ENCODE measurements at regions not wholly inside any gene's neighbourhood (a gene's known extent, or its start where the extent isn't known, plus 50 kb on each side); places are given as distances from the start of the nearest gene placed in this dataset.

- DNase-seq, result no peak
These were observed 789.0 kb downstream of the DIAPH3 start for GRCh38 chr13:59374691-59375090.

DNA sequence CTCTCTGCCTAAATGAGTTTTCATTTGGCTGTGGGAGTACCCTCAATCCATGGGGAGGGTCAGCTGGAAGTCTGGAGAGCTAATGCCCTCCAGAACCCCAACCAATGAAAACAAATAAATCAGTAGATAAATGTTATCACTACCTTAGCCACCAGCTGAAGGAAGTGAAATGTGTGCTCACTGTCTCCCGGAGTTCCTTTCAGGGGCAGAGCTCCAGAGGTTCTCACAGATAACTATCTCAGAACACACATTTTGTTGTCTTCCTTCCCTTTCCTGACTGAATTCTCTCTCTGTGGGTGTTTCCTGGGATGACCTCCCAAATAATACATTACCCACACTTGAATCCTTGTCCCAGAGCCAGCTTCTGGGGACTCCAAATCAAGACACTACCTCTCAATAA, 779.6 kb downstream of the DIAPH3 start:
- DNase-seq, result no peak

DNA sequence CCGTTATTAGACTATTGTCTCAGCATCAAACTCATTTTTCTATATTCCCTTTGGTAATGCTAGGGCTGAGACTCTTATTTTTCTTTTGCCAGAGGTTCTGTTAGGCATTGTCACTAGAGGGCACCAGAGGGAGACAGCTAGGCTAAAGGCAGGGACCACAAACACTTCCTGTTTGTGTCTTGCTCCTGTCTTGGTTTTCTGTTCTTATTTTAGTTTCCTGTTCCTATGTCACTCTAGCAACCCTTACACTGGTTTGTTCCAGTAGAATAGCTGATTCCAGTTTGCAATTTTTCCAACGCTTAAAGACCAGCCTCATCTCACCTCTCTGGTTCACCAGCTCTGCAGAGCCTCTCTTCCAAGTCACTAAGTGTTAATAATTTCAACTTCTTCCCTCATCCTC, 772.0 kb downstream of the DIAPH3 start:
- peak; percentile 57 to 79 for DNase-seq

GRCh38 chr13:59392328-59392727, 771.4 kb downstream of the DIAPH3 start:
- no peak for DNase-seq

GRCh38 chr13:59394496-59394895, 769.2 kb downstream of the DIAPH3 start:
- no peak for DNase-seq

- no peak for DNase-seq
These were observed 765.6 kb downstream of the DIAPH3 start for GRCh38 chr13:59398127-59398526.

DNA sequence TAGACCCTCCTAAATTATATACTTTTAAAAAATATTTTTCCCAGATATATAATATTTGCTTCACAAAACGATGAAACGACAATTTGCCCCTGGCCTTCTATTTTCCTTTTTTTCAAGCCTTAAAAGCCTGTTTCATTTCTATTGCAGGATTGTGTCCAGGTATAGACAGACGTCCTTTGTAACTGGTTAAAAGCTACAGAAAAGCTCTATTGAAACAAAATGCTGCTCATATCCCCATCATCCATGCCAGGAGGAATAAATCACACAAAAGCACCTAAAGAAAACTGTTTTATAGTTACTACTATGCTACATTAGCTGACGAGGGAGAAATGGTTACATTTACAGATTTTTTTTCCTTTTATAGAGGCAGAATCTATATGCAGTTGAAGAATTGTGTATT, 765.1 kb downstream of the DIAPH3 start:
- no peak for DNase-seq

GRCh38 chr13:59399513-59399912, 764.2 kb downstream of the DIAPH3 start:
- DNase-seq, result no peak

- DNase-seq, result no peak
These were observed 759.4 kb downstream of the DIAPH3 start for GRCh38 chr13:59404331-59404730.

GRCh38 chr13:59407251-59407650, 756.5 kb downstream of the DIAPH3 start:
- DNase-seq, result peak in 1 of 2 experiments; percentile 63

GRCh38 chr13:59408738-59409137, 755.0 kb downstream of the DIAPH3 start:
- no peak for DNase-seq

DNA sequence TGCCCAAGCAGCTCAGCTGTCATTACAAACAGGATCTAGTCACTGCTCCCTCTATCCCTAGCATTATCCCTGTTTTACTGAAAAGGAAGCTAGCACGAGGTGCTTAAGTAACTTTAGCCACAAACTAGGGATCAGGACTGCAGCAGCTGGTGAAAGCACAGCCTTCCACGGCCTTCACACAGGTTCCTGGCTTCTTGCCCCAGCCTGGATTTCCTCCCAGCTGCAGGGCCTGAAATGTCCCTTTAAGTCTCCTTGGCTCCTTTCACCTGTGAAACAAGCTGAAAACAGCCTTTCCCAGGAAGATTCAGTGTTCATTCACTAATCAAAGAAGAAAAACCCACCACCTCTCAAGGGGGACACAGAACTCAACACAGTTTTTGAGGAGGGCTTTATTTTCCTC, 754.5 kb downstream of the DIAPH3 start:
- DNase-seq, result peak; percentile 20 to 25

DNA sequence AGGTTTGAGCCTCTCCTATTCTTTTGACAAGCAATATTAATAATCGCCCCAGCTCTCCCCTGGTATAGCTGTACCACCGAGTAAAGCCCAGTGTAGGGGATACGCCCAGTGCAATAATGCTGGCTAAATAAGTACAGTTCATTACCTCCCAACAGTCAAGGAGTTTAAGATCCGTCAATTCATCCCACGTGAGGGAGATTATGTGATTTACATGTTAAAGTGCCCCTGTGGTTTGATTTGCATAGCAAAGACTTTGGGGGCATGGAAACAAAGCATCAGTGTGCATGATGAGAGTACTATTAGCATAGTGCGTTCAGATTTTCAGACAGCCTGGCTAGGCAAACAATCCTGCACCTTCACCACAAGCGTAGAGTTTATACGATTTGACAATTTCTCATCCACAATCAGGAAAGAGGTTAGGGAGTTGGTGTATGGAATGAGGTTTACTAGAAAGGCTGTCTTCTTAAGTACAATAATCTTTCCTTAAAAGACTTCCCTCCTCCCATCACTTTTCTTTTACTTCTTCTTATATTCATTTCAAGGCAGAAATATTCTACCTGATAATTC, 754.0 kb downstream of the DIAPH3 start:
- peak; percentile 97 to 98 for DNase-seq

DNA sequence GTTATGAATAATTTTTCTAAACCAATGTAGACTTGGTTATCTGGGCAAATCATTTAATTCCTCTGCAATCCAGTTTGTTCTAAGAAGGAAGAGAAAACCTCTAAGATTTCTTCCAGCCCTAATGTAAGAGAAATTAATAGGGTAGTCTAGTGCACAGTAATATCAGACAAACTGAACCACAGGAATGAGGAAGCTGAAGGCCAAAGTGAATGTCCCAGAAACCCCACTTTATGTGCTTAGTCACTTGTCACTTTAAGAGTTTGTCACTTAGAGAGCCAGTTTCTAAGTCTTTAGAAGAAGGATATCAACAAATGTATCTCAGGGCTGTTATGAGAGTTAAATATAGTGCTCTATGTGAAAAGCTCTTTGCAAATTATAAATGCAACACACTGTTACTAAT, 750.6 kb downstream of the DIAPH3 start:
- DNase-seq, result no peak

DNA sequence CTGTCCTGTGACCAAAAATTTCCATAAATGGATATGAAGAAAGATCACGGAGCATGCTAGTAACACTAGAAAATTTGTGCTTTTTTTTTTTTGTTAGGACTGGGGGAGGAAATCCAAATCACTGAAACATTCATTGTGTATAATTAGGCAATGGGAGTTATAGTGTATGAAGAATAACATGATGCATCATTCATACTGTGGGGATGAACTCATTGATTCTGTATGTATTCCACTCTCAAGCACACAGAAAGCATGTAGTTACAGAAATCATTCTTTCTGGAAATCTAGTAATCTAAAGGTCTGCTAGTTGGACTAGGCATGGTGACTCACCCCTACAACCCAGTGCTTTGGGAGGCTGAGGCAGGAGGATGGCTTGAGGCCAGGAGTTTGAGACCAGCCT, 749.7 kb downstream of the DIAPH3 start:
- DNase-seq, result no peak

DNA sequence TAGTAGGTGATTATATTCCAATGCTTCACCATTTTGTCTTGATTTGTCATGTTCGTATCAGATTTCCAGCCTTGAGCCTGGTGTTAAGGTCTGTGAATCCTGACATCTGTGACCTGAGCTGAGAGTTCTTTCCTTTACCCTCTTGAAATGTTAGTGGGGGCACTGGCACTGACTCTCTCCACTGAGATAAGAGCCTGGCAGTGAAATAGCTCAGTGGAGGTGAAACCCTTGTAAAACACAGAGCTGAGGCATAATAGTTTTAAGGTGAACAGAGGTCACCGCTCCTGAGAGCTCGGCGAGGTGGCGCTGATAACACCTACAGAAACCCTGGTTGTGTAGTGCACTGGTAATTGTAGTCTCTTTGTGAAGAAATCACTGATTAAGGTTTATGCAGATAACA, 748.2 kb downstream of the DIAPH3 start:
- no peak for DNase-seq

DNA sequence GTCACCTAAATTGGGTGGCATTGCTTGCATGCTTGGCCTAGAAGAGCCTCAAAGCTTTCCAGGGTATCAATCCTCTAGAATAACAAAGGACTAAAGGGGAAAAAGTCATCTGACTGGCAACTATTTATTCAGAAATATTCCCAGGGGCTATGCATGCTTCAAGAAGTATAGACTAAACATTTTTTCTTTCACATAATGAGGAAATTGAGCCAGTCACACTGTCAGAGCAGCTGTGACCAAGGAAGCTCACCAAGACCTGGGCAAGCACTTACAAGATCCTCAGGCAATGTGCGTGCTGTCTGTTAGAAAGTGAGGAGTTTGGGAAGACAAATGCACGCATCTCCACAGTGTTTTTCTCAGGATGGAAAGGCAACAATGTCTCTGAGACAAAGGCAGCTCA, 747.2 kb downstream of the DIAPH3 start:
- DNase-seq, result no peak

DNA sequence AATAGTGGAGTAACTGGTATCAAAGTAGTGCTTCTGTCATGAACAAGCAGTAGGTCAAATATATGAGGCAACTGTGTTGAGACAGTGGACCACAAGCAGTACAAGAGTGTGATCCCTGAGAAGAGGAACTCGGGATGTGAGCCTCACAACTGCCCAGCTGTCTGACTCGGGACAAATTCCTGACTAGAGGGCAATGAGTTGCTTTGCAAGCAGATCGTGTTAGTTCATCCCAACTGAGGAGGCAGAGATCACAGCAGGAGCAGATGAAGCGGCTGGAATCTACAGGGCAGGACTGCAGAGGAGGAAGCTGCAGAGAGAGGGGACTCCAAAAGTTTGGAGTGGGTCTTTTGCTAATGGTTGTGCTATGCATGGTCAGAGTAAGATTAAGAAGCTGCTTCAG, 741.1 kb downstream of the DIAPH3 start:
- no peak for DNase-seq

DNA sequence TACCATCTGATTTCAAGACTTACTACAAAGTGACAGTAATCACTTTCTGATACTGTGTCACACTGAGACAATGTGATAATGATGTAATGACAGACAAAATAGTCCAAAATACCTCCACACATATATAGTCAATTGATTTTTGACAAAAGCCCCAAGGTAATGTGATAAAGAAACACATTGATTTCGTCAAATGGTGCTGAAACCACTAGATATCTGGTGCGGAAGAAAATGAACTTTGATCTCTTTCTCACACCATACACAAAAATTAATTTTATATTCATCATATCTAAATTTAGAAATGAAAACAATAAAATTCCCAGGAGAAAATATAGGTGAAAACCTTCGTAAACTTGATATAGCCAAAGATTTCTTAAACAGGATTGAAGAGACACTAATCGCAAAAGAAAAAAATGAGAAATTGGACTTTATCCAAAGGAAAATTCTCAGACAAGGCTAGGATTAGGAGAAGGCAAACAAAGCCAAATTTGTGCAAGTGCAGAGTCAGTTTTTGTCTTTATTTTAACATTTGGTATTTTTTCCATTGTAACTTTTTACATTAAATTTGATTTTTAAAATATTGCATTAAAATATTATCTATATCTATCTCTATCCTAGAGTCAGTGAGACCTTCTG, 739.9 kb downstream of the DIAPH3 start:
- no peak for DNase-seq

GRCh38 chr13:59424661-59425060, 739.1 kb downstream of the DIAPH3 start:
- DNase-seq, result no peak

DNA sequence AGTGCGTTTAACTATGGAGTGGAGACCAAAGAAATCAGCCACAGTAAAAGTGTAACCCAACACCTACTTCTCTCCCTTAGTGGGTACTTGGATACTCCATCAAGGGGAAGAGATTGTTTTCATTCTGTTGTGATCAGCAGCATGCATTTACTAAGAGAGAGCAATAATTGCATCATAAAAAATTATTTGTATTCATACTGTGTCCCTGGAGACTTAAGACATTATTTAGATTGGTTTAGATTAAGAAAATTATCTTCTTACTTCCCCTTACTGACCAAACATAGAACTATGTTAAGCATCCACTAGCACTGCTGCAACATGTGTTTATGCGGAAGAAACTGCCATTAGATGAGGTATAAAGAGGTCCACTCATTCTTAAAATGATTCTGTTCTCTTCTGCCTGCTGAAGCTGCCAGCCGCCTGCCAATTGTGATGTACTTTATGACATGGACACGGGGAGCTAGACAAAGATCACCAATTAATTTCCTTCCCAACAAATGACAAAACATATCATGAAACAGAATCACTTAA, 738.5 kb downstream of the DIAPH3 start:
- no peak for DNase-seq

GRCh38 chr13:59435024-59435423, 728.7 kb downstream of the DIAPH3 start:
- DNase-seq, result no peak

DNA sequence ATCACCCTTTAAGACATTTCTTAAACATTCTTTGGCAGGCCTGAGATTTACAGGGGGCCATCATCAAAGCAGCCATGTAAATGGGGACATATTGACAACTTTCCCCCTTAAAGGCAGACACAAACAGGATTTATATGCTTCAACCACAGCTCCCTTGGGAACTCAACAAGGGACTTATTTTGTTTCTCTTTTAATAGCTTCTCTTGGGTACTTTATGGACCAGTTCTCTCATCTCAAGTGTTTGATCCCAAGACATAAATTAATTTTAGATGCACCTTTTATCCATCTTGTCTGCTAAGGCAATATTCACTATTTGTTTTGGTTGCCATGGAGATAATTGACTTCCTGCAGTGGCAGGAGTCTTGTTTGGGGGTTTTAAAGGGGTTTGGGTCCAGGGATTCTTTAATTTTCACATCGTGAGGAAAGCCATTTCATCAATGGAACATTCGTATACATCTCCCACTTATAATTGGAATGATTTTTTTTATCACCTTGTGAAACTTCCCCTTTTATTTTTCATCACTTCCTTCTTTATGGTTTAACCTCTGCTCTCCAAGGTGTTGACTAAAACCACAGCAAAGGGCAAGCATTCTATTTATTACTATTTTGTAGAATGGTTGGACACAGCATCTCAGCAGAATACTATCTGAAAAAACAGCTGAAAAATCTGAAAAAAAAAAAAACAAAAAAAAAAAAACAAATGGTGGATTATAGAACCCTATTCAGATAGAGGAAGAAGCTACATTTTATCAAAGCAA, 726.0 kb downstream of the DIAPH3 start:
- no peak for DNase-seq

- DNase-seq, result no peak
These were observed 723.8 kb downstream of the DIAPH3 start for GRCh38 chr13:59439776-59440428.

Data from NCI-H526 (cell line).